ENCODE measurements at regions not wholly inside any gene's neighbourhood (a gene's known extent, or its start where the extent isn't known, plus 50 kb on each side); places are given as distances from the start of the nearest gene placed in this dataset.

GRCh38 chr1:184219883-184220282 lies 166.9 kb upstream of the C1orf21 start:
- TF ChIP-seq POLR2AphosphoS5 (IDR thresholded peaks at IDR 0.05; ENCODE audit: low read depth, low read length), result no peak
- no peak for TF ChIP-seq CTCF (IDR thresholded peaks at IDR 0.05; ENCODE audit: control extremely low read depth in 1 of 3, insufficient read depth in 1 of 3, low read depth in 1 of 3, low read length in 3 of 3)
- no peak for TF ChIP-seq NANOG (IDR thresholded peaks at IDR 0.05; ENCODE audit: insufficient read depth, low read depth, low read length, poor library complexity, severe bottlenecking)
- TF ChIP-seq, protein P1, sequence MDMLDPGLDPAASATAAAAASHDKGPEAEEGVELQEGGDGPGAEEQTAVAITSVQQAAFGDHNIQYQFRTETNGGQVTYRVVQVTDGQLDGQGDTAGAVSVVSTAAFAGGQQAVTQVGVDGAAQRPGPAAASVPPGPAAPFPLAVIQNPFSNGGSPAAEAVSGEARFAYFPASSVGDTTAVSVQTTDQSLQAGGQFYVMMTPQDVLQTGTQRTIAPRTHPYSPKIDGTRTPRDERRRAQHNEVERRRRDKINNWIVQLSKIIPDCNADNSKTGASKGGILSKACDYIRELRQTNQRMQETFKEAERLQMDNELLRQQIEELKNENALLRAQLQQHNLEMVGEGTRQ (IDR thresholded peaks at IDR 0.05; ENCODE audit: low read length), result no peak
- TF ChIP-seq POLR2A (IDR thresholded peaks at IDR 0.05; ENCODE audit: control extremely low read depth in 1 of 2, low read depth in 2 of 2, low read length in 2 of 2), result no peak
- TF ChIP-seq EZH2 (IDR thresholded peaks at IDR 0.05; ENCODE audit: low read depth, low read length, severe bottlenecking), result no peak
- no peak for TF ChIP-seq EP300 (IDR thresholded peaks at IDR 0.05; ENCODE audit: borderline replicate concordance in 1 of 2, low read depth in 2 of 2, low read length in 2 of 2)
- TF ChIP-seq CEBPB (IDR thresholded peaks at IDR 0.05; ENCODE audit: low read depth, low read length), result no peak
- no peak for TF ChIP-seq EGR1 (IDR thresholded peaks at IDR 0.05; ENCODE audit: borderline replicate concordance, low read depth, low read length)
- no peak for TF ChIP-seq GABPA (IDR thresholded peaks at IDR 0.05; ENCODE audit: borderline replicate concordance, insufficient read depth, low read length)
- TF ChIP-seq TAF7 (optimal IDR thresholded peaks at IDR 0.05; ENCODE audit: borderline replicate concordance, low read depth, low read length), result no peak
- no peak for TF ChIP-seq CBX8 (IDR thresholded peaks at IDR 0.05; ENCODE audit: borderline replicate concordance, low read depth, low read length)
